ENCODE measurements at regions not wholly inside any gene's neighbourhood (a gene's known extent, or its start where the extent isn't known, plus 50 kb on each side); places are given as distances from the start of the nearest gene placed in this dataset.
A peak's percentile ranks its signal among the peaks of the same experiment; 100 is the strongest.

- intact Hi-C loops (cut with micrococcal nuclease), result no loop called here
- Histone ChIP-seq H3K9ac (ENCODE audit: insufficient read depth, low read length, poor library complexity, severe bottlenecking) (no peak overlapping the region), H3K79me2 (ENCODE audit: insufficient read depth, low read length) (no peaks in the 10 kb centered on the region), H3K27ac (ENCODE audit: low read depth in 1 of 2, low read length in 2 of 2) (no peak overlapping the region), H3K9me3 (replicated peaks in 1 of 2; ENCODE audit: control insufficient read depth in 1 of 2, insufficient read depth in 1 of 2, low read length in 2 of 2) (no peaks in the 10 kb centered on the region), H3K4me1 (ENCODE audit: control insufficient read depth in 1 of 2, insufficient read depth in 2 of 2, low read length in 2 of 2) (peaks cover 14 to 16% of the 10 kb centered on the region in 2 donors), H3K36me3 (replicated peaks in 1 of 2; ENCODE audit: control insufficient read depth in 1 of 2, insufficient read depth in 2 of 2, low read length in 2 of 2) (no peaks in the 10 kb centered on the region), H3K4me3 (replicated peaks in 1 of 3; ENCODE audit: low read depth in 2 of 3, low read length in 3 of 3) (no peak overlapping the region), H4K20me1 (ENCODE audit: insufficient read depth, low read length) (no peaks in the 10 kb centered on the region), H3K27me3 (ENCODE audit: control insufficient read depth in 2 of 2, insufficient read depth in 2 of 2, low read length in 2 of 2) (no peaks in the 10 kb centered on the region), H2AFZ (ENCODE audit: insufficient read depth, low read depth, low read length, poor library complexity, severe bottlenecking) (no peak overlapping the region), H3K4me2 (replicated peaks; ENCODE audit: extremely low read depth, low read length, poor library complexity, severe bottlenecking) (no peak overlapping the region)
- TF ChIP-seq CTCF (IDR thresholded peaks at IDR 0.05), result no peak
- peaks cover 0 to 2% (median 0%) of the 10 kb centered on the region in 3 donors for H3K27me3 Mint-ChIP-seq (ENCODE audit: low read depth in 3 of 3)
- H3K36me3 Mint-ChIP-seq, result no peaks in the 10 kb centered on the region
- H3K4me3 Mint-ChIP-seq, result no peak overlapping the region
- H3K27ac Mint-ChIP-seq, result no peak overlapping the region
- 61% methylated on average over 1 of the region's 3 CpGs for WGBS (ENCODE audit: insufficient coverage)
- H3K9me3 Mint-ChIP-seq, result peaks cover 0 to 9% (median 2%) of the 10 kb centered on the region in 7 donors
- peak in 1 of 3 donors; percentile 6 for DNase-seq
- H3K4me1 Mint-ChIP-seq, result peaks cover 21% of the 10 kb centered on the region
These were observed 213.4 kb upstream of the REG3G start for GRCh38 chr2:78811955-78812610.

- H3K27me3 ChIP-seq (ENCODE audit: control insufficient read depth in 2 of 2, insufficient read depth in 2 of 2, low read length in 2 of 2), result no peaks in the 10 kb centered on the region
- H3K9ac ChIP-seq (ENCODE audit: insufficient read depth, low read length, poor library complexity, severe bottlenecking), result no peak overlapping the region
- intact Hi-C loops (cut with micrococcal nuclease), result no loop called here
- no peak overlapping the region for H2AFZ ChIP-seq (ENCODE audit: insufficient read depth, low read depth, low read length, poor library complexity, severe bottlenecking)
- no peaks in the 10 kb centered on the region for H3K9me3 ChIP-seq (replicated peaks in 1 of 2; ENCODE audit: control insufficient read depth in 1 of 2, insufficient read depth in 1 of 2, low read length in 2 of 2)
- H3K27me3 Mint-ChIP-seq (ENCODE audit: low read depth in 3 of 3), result peaks cover 0 to 2% (median 0%) of the 10 kb centered on the region in 3 donors
- H3K9me3 Mint-ChIP-seq, result peaks cover 0 to 9% (median 0%) of the 10 kb centered on the region in 7 donors
- H3K27ac ChIP-seq (ENCODE audit: low read depth in 1 of 2, low read length in 2 of 2), result no peak overlapping the region
- H3K4me1 ChIP-seq (ENCODE audit: control insufficient read depth in 1 of 2, insufficient read depth in 2 of 2, low read length in 2 of 2), result peaks cover 8 to 9% of the 10 kb centered on the region in 2 donors
- no peak overlapping the region for H3K4me3 ChIP-seq (replicated peaks in 1 of 3; ENCODE audit: low read depth in 2 of 3, low read length in 3 of 3)
- H4K20me1 ChIP-seq (ENCODE audit: insufficient read depth, low read length), result no peaks in the 10 kb centered on the region
- DNase-seq, result no peak
- no peak overlapping the region for H3K27ac Mint-ChIP-seq
- TF ChIP-seq CTCF (IDR thresholded peaks at IDR 0.05), result no peak
- H3K36me3 ChIP-seq (replicated peaks in 1 of 2; ENCODE audit: control insufficient read depth in 1 of 2, insufficient read depth in 2 of 2, low read length in 2 of 2), result no peaks in the 10 kb centered on the region
- H3K4me2 ChIP-seq (replicated peaks; ENCODE audit: extremely low read depth, low read length, poor library complexity, severe bottlenecking), result no peak overlapping the region
- WGBS (ENCODE audit: insufficient coverage), result 97% methylated on average over 6 of the region's 12 CpGs
- H3K4me1 Mint-ChIP-seq, result peaks cover 12% of the 10 kb centered on the region
- no peak overlapping the region for H3K4me3 Mint-ChIP-seq
- H3K79me2 ChIP-seq (ENCODE audit: insufficient read depth, low read length), result no peaks in the 10 kb centered on the region
- H3K36me3 Mint-ChIP-seq, result no peaks in the 10 kb centered on the region
These were observed 211.0 kb upstream of the REG3G start for GRCh38 chr2:78814331-78814986.

All from CD14-positive monocyte (primary cell).